CD4-positive, alpha-beta T cell treated with Interleukin-1 beta for 1 hour (primary cell): ENCODE measurements at regions not wholly inside any gene's neighbourhood (a gene's known extent, or its start where the extent isn't known, plus 50 kb on each side); places are given as distances from the start of the nearest gene placed in this dataset.
"Not testable (repeated sequence)": the region's sequence is repeated elsewhere in the genome, so short reads cannot be mapped to it uniquely, and the experiment has no call there.

Source experiments
- DNase-seq, 2 donors: peaks; one replicate each; pipeline ENCODE4 v3.0.0-alpha.2; 2020 to 2022

- DNase-seq, result no peak
Measured at GRCh38 chr17:33983824-33984574, 271.1 kb upstream of the CCL2 start.

GRCh38 chr17:33986088-33986487 lies 269.0 kb upstream of the CCL2 start:
- no peak for DNase-seq

- DNase-seq, result no peak
Measured at GRCh38 chr17:33986566-33986965, 268.5 kb upstream of the CCL2 start.

DNA sequence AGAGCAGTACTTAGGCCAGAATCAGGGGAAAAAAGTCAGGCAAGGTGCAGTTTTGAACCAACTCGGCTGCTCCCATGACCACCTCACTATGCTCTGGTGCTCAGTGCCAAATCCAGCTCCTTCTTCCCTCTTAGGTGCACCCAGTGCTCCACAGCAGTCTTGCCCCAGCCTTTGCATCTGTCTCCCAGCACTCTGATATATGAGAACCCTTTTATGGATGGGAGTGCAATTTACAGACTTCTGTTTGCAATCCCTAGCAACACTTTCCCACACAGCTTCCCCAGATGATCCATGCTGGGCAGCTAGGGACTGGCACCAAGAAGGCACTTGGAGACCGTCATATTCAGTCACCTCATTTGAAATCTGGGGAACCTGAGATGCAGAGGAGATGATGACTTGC lies 267.9 kb upstream of the CCL2 start:
- no peak for DNase-seq

GRCh38 chr17:33989361-33990148 lies 265.5 kb upstream of the CCL2 start:
- DNase-seq, result no peak

- DNase-seq, result no peak
Measured at GRCh38 chr17:33990943-33991706, 264.0 kb upstream of the CCL2 start.

DNA sequence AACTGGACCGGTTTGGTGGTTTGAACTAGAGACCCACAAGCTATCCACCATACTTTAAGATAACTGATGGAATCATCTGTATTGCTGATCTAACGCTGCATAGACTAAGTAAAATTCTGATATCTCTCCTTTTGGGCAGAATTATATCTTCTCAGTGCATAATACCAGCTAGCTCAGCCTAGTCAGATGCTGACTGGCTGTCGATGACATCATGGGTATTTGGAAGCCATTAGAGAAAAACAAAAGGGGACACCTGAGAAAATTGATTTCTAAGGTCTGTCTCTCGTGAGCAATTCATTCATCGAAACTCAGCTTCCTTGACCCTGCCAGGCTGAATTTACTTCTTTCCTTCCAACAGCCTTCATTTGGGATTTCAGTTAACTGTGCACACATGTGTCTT lies 263.0 kb upstream of the CCL2 start:
- no peak for DNase-seq

GRCh38 chr17:34000639-34001038 lies 254.4 kb upstream of the CCL2 start:
- DNase-seq, result no peak

GRCh38 chr17:34001246-34001645 lies 253.8 kb upstream of the CCL2 start:
- no peak for DNase-seq

DNA sequence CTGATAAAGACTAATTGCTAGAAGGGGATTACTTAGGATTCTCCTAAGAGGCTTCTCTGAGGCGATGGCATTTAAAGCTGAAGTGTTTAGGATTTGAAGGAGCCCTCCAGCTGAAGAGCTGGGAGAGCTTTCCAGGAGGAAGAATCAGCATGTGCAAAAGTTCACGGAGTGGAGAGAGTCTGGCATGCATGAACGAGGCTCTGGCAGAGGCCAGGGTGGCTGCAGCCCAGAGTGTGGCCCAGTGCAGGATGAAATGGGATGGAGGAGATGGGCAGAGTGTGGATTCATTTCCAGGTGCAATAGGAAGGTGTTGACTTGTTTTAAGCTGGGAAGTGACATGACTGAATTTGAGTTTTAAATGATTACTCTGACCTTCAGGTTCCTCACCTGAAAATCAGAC lies 249.0 kb upstream of the CCL2 start:
- no peak for DNase-seq

- DNase-seq, result no peak
Measured at GRCh38 chr17:34008125-34008524, 247.0 kb upstream of the CCL2 start.

DNA sequence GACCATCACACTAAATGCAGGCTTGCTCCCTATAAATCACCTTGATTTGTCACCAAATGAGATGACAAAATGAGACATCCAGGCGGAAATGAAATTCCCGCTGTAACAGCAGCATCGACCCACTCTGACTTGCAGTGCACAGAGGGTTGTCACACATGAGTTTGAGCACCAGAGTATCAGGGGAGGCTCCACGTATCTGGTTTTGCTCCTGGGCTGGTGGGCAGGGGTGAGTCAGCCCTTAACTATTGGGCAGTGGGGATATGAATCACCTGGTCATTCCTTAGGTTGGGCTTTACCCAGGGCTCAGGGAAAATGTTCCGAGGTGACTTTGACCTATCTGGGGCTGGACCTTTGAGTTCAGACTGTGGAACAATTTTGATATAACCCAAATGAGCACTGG lies 245.2 kb upstream of the CCL2 start:
- no peak for DNase-seq

- DNase-seq, result no peak
Measured at GRCh38 chr17:34010534-34010933, 244.6 kb upstream of the CCL2 start.

DNA sequence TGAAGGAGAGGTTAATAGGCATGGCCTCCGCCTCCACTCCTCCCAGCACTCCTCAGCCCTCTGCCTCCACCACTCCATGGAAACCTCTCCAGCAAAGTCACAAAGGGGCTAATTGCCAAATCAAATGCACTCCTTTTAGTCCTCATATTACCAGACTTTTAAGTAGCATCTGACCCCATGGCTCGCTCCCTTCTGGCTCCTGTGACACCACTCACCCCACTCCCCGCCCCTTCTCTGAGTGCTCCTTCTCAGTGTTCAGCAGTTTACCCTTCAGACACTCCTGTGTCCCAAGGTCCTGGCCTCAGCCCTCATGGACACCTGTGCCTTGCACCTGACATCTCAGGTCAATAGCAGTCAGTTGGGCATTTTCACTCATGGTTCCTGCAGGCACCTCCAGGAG lies 243.5 kb upstream of the CCL2 start:
- no peak for DNase-seq

- DNase-seq, result no peak
Measured at GRCh38 chr17:34012709-34013375, 242.2 kb upstream of the CCL2 start.

DNA sequence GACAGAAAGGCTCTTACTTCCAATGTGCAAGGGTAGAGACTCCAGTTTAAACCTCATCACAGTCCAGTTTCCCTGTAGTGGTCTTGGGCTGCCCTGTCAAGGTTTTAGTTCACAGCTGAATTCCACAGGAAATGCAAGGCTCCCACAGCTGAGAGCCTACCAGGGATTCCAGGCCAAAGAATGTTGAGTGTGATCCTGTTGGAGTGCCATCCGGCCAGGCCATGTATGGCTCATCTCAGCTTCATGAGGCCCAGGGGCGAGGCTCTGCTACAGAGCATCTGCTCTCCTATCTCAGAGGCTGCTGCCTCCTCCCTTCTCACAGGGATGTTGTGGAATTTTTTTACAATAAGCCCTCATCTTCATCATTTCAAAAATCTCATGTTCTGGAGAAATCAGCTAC lies 239.8 kb upstream of the CCL2 start:
- DNase-seq, result no peak

DNA sequence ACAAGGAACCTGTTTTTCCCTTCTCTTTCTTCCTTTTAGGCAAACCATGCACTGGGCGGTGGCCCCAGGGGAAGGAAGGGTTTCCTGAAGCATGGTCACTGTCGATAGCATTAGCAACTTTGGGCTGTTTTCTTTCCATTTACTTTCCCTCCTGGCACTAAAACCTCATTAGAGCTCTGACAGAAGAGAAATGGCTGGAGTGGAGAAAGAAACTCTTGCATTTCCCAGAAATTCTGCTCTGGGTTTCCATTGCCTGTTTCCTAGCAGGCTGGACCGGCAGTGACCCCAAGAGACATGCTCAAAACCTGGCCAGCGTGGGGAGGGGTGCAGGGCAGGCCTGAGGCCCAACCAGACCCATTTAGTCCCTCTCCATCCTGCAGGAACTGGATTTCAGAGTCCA lies 230.7 kb upstream of the CCL2 start:
- no peak for DNase-seq

GRCh38 chr17:34024806-34025551 lies 230.1 kb upstream of the CCL2 start:
- no peak for DNase-seq

- not testable (repeated sequence) for DNase-seq
Measured at GRCh38 chr17:34030601-34031000, 224.5 kb upstream of the CCL2 start.

GRCh38 chr17:34032305-34032704 lies 222.8 kb upstream of the CCL2 start:
- DNase-seq, result not testable (repeated sequence)

DNA sequence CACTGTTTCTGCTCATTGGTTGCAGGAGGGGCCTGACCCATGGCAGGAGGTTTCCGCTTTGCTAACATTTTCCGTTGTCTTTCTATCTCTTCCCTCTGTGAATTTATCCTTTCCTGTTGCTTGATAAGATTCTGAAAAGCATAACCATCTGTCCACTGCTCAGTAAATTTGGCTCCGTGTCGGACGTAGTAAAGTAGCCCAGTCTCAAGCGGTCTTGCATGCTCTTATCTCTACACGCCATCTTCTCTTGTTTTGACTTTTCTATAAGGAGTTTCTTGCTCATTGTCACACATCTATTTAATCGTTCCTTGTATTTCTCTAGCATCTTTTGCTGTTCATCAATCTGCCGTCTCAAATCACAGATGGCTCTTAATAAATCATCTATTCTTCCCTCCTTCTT lies 216.3 kb upstream of the CCL2 start:
- DNase-seq, result not testable (repeated sequence)

DNA sequence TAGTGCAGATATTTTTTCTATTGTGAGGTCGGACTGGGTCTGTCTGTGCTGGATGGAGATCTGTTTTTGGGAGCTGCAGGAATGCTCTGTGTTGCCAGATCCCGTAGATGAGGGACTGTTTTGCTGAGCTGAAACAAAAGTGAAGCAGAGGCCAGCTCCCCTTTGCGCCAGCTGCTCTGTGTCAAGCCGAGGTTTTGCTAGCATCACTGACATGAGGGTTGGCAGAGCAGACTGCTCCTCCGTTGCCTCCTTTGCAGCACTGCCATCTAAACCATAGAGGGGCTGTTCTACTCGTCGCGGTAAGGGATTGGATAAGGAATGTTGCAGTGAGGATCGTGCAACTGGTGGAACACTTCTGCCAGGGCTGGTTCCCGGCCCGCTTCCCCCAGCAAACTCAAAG lies 215.9 kb upstream of the CCL2 start:
- not testable (repeated sequence) for DNase-seq
